Ovary (tissue), 7 donors: ENCODE measurements at regions not wholly inside any gene's neighbourhood (a gene's known extent, or its start where the extent isn't known, plus 50 kb on each side); places are given as distances from the start of the nearest gene placed in this dataset.

ENCODE experiments used
- DNase-seq, 5 donors: peaks; one replicate each; pipeline ENCODE4 v3.0.0-alpha.2; 2019 to 2020
- H3K27ac ChIP-seq, 2 donors: fragments of 200-600 bp; one replicate each; pipeline versions ENCODE4 v1.5.1 to v1.8.0; 2019 to 2022
- H3K27me3 ChIP-seq: fragments of 200-600 bp; one replicate; pipeline ENCODE4 v1.8.0; 2022
- H3K36me3 ChIP-seq: fragments of 200-600 bp; sonication (generic); one replicate; pipeline ENCODE4 v1.5.1; 2019
- H3K4me1 ChIP-seq: one replicate; pipeline ENCODE4 v1.8.1; 2013; ENCODE audit warnings: mild to moderate bottlenecking, moderate library complexity; ENCODE audit not compliant: insufficient read depth
- H3K4me3 ChIP-seq: fragments of 200-600 bp; sonication (generic); one replicate; pipeline ENCODE4 v1.5.1; 2017
- H3K9me3 ChIP-seq, 2 donors: fragments of 200-600 bp in 1 of 2; sonication (generic) in 1 of 2; one replicate each; pipeline versions ENCODE4 v1.5.1 to v1.8.1; 2013 to 2019; ENCODE audit warnings: mild to moderate bottlenecking in 1 of 2, moderate library complexity in 1 of 2
- EP300 ChIP-seq: sonication (generic); formaldehyde crosslinking; IDR thresholded peaks from one replicate; pipeline ENCODE4 v1.6.1; 2017; ENCODE audit warnings: antibody characterized with exemption
- POLR2A ChIP-seq: fragments of 450-650 bp; IDR thresholded peaks from one replicate; pipeline ENCODE4 v1.6.1; 2017; ENCODE audit warnings: antibody characterized with exemption, mild to moderate bottlenecking, moderate library complexity
- WGBS, 3 donors: extraction: QIAGEN DNeasy Blood & Tissue Kit in 1 of 3; methylation state at CpG; one replicate each; pipeline versions ENCODE4 v1.1.5 to v1.1.7; 2013 to 2017; 5-methylcytosine and 5-hydroxymethylcytosine counted together
- intact Hi-C, 4 donors: fragments of 100-400 bp; cut with DNase I; formaldehyde crosslinking; loops; one replicate each; pipeline versions ENCODE4 v1.11.0 to v1.15.1; 2022 to 2023
- TF ChIP-seq, protein P1 (sequence below), 3 donors: fragments of 450-650 bp in 2 of 3; fragments of 200-600 bp in 1 of 3; IDR thresholded peaks; one replicate each; pipeline versions ENCODE4 v1.5.1 to v1.8.0; 2016 to 2022; ENCODE audit warnings: antibody characterized with exemption in 3 of 3, mild to moderate bottlenecking in 1 of 3
- donor health status: DM: no; HTN: no; CAD: no; lungs with moderate emphysema.
- donor health status: DM: no; HTN: no; CAD: no.
- donor health status: Bipolar disorder and iron deficiency.
- donor health status: DM: no; HTN: no; CAD: no.
- donor health status: DM: yes; HTN: yes; CAD: no.

DNA sequence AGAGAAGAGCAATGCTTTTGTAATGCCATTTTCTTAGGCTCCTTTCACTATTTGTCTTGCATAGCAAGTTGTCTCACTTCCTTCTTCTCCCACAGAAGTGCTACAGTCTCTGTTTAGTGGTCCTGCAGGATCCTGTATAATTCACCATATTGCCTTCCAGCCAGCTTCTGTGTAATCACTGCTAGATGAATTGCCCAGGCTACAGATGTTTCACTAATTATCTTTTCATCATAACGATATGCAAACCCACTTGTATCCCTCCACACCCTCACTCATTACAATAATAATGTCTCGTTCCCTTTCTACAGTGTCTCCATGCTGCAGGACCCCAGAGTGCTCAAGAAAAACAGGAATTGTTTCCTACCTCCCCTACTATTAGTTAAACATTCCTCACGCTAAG, 402.9 kb downstream of the TBL1XR1 start:
- TF ChIP-seq EP300 (no peak), POLR2A (no peak)
- TF ChIP-seq, protein P1, sequence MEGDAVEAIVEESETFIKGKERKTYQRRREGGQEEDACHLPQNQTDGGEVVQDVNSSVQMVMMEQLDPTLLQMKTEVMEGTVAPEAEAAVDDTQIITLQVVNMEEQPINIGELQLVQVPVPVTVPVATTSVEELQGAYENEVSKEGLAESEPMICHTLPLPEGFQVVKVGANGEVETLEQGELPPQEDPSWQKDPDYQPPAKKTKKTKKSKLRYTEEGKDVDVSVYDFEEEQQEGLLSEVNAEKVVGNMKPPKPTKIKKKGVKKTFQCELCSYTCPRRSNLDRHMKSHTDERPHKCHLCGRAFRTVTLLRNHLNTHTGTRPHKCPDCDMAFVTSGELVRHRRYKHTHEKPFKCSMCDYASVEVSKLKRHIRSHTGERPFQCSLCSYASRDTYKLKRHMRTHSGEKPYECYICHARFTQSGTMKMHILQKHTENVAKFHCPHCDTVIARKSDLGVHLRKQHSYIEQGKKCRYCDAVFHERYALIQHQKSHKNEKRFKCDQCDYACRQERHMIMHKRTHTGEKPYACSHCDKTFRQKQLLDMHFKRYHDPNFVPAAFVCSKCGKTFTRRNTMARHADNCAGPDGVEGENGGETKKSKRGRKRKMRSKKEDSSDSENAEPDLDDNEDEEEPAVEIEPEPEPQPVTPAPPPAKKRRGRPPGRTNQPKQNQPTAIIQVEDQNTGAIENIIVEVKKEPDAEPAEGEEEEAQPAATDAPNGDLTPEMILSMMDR (IDR thresholded peaks at IDR 0.05): no peak
- intact Hi-C loops: no loop called here
- no peaks in the 10 kb centered on the region for H3K4me1 ChIP-seq
- H3K9me3 ChIP-seq: no peaks in the 10 kb centered on the region
- no peaks in the 10 kb centered on the region for H3K27me3 ChIP-seq
- no peak for DNase-seq
- no peak overlapping the region for H3K4me3 ChIP-seq
- H3K27ac ChIP-seq: no peak overlapping the region
- no peaks in the 10 kb centered on the region for H3K36me3 ChIP-seq
- WGBS, 3 donors: 59 to 72% (median 69%) methylated on average over 3 of the region's 3 CpGs

DNA sequence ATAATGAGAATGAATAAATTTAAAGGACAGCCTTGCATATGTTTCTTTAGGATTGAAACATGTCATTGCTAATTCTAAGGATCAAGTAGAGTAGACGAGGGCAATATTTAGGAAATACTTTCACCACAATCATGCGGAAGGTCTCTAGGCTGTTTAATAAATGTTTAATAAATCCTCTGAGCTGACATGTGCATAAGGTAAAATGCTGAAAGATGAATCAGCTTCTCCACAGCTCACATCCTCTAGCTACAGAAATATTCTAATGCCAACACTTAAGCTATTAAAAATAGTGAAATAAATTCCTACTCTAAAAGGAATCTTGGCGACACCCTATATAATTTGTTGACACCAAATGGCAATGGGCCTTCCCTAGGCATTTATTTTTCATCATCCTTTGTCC, 407.3 kb downstream of the TBL1XR1 start:
- H3K27ac ChIP-seq: no peak overlapping the region
- intact Hi-C loops: no loop called here
- H3K36me3 ChIP-seq: no peaks in the 10 kb centered on the region
- no peaks in the 10 kb centered on the region for H3K9me3 ChIP-seq
- no peak overlapping the region for H3K4me3 ChIP-seq
- no peaks in the 10 kb centered on the region for H3K27me3 ChIP-seq
- H3K4me1 ChIP-seq: no peaks in the 10 kb centered on the region
- TF ChIP-seq POLR2A (no peak), EP300 (no peak)
- TF ChIP-seq, protein P1 (IDR thresholded peaks at IDR 0.05): no peak
- WGBS, 3 donors: 91 to 96% (median 95%) methylated on average over 3 of the region's 3 CpGs
- no peak for DNase-seq

DNA sequence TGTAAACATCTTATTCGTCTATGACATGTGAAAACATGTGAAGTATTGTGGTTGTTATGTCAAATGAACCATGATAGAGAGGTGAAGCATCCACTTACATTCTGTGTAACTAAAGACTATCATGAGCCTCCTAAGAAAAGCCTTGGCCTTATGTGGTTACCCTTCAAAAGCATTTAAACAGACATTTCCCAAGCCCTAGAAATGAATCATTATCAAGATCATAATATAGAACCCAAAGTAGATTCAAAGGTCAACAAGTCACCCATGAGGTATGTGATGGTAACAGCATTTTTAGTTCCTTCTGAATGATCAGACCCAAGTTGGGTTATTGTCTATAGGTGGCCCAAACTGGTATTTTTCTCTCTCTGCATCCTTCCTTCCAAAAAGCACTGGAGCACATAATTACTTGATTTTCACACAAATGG, 408.0 kb downstream of the TBL1XR1 start:
- no peak overlapping the region for H3K27ac ChIP-seq
- no peak for TF ChIP-seq EP300
- no peak for TF ChIP-seq POLR2A
- TF ChIP-seq, protein P1 (IDR thresholded peaks at IDR 0.05): no peak
- no peaks in the 10 kb centered on the region for H3K4me1 ChIP-seq
- H3K27me3 ChIP-seq: no peaks in the 10 kb centered on the region
- no peaks in the 10 kb centered on the region for H3K36me3 ChIP-seq
- DNase-seq: no peak
- WGBS, 3 donors: 88 to 92% (median 90%) methylated on average over 1 of the region's 1 CpG
- no peak overlapping the region for H3K4me3 ChIP-seq
- H3K9me3 ChIP-seq: no peaks in the 10 kb centered on the region
- intact Hi-C loops: no loop called here

DNA sequence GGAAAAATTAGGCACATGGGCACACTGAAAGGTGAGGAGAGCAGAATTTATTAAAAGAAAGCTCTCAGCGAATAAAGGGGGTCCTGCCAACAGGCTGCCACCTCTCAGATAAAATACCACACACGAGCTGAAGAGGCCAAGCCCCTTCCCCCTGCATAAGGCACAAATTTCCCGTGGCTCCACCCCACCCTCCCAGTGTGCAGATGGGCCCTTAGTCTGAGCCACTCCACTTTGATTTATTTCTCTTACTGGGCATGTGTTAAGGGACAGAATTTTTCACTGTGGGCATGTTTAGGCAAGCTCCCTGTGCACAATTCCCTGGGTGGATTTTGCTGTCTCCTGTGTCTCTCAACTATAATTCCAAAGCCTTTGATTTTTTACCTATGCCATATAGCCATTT, 409.8 kb downstream of the TBL1XR1 start:
- Histone ChIP-seq H3K9me3 (no peaks in the 10 kb centered on the region), H3K36me3 (no peaks in the 10 kb centered on the region), H3K27me3 (no peaks in the 10 kb centered on the region), H3K4me1 (no peaks in the 10 kb centered on the region), H3K4me3 (no peak overlapping the region), H3K27ac (no peak overlapping the region)
- WGBS, 3 donors: 62 to 69% (median 68%) methylated on average over 3 of the region's 3 CpGs
- intact Hi-C loops: no loop called here
- TF ChIP-seq, protein P1 (IDR thresholded peaks at IDR 0.05): no peak
- TF ChIP-seq POLR2A: no peak
- TF ChIP-seq EP300: no peak
- no peak for DNase-seq

DNA sequence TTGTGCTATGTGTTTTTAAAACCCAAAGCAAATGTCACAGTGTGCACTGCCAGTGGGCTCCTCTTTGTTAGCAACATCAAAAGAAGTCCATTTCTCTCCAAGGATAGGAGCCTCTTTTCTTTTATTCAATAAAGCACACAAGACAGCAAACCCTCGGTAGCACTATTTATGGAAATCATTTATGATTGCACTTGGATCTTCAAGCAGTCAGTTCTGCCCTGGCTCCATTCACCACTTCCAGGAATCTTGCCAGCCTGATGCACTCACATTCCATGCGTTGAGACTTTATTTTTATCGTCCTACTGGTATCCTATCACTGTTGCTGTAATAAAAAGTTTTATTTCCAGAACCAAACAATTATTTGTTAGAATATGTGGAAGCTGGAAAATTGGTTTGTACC, 412.1 kb downstream of the TBL1XR1 start:
- no peaks in the 10 kb centered on the region for H3K4me1 ChIP-seq
- no peaks in the 10 kb centered on the region for H3K9me3 ChIP-seq
- no peak overlapping the region for H3K4me3 ChIP-seq
- TF ChIP-seq POLR2A: no peak
- TF ChIP-seq, protein P1 (IDR thresholded peaks at IDR 0.05): no peak
- no peak for TF ChIP-seq EP300
- H3K36me3 ChIP-seq: no peaks in the 10 kb centered on the region
- H3K27me3 ChIP-seq: no peaks in the 10 kb centered on the region
- WGBS, 3 donors: 14 to 33% (median 18%) methylated on average over 3 of the region's 3 CpGs
- DNase-seq: no peak
- H3K27ac ChIP-seq: no peak overlapping the region
- intact Hi-C loops: no loop called here
